ENCODE measurements at regions not wholly inside any gene's neighbourhood (a gene's known extent, or its start where the extent isn't known, plus 50 kb on each side); places are given as distances from the start of the nearest gene placed in this dataset.

GRCh38 chr17:14843086-14843795, 421.9 kb downstream of the PMP22 start:
- TF ChIP-seq POLR2A (IDR thresholded peaks at IDR 0.05) (no peak), CTCF (IDR thresholded peaks at IDR 0.05) (no peak)

Data from breast epithelium (tissue), 3 donors.